ENCODE measurements at regions not wholly inside any gene's neighbourhood (a gene's known extent, or its start where the extent isn't known, plus 50 kb on each side); places are given as distances from the start of the nearest gene placed in this dataset.

DNA sequence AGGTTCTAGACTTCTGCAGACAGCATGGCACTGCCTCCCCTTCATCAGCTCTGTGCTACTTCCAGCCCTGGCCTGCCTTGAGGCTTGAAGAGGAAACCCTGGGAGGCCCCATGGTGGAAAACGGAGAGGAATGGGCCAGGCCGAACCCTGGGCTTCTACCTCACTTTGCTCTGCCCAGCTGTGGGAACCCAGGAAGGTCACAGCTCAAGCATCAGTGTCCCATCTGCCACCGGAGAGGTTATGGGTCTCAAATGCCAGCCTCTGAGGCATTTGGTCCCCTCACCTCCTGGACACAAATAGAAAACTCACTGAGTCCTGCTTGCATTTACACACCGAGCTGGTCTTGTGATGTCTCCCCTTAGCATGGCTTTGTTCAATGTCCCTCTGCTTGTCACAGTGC, 80.1 kb upstream of the ALDH1B1 start:
- no peak for DNase-seq

- peak; percentile 56 for DNase-seq
Observed at GRCh38 chr9:38311382-38312270, 80.9 kb upstream of the ALDH1B1 start.

DNA sequence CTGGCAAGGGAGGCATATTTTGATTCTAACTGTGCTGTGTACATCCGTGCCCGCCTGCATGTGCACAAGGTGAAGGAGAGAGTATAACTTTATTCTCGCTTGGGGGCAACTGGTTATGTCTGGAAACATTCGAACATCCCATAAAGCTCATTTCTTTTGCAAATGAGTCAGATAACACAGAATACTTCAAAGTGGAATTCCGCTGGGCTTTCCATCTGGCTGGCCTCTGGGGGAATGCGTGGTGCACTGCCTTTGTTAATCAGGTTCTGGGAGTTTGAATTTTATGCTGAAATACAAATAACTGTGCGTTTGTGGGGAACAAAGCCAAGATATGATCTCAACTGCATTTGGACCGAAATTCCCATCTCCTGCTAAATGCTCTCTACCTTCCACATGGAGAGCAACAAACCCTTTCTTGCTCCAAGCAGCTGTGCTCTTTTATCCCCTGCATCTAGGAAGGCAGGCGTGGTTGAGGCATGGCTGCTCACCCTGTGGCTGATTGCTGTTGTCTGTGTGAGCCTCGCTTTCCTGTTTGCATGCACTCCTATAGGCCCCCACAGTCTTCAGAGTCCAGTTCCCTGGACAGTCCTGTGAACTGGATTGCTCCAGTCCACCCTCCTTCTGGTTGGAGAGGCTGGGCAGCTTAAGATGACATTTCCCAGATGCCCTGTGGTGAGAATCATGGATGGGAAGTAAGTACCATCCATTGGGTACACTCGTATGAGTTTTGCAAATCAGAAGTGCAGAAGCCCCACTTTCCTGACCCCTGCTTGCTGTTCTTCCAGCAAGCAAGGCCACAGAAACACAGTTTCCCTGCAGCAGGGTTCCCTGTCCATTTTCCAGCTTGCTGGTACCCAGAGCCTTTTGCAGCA, 82.9 kb upstream of the ALDH1B1 start:
- no peak for DNase-seq

DNA sequence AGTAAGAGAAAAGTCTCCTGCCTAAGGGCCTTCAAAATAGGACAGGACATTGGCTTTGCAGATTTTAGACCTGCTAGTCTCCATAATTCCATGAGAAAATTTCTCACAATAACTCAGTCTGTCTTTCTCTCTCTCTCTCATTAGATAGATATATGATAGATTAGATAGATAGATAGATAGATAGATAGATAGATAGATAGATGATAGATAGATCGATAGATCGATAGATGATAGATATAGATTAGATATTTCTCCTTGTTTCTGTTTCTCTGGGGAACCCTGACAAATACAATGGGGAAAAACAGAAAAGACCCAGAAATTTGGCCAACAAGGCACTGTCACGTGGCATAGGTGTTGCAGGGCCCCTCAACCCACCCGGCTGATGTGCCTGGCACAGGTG, 84.4 kb upstream of the ALDH1B1 start:
- DNase-seq, result no peak

DNA sequence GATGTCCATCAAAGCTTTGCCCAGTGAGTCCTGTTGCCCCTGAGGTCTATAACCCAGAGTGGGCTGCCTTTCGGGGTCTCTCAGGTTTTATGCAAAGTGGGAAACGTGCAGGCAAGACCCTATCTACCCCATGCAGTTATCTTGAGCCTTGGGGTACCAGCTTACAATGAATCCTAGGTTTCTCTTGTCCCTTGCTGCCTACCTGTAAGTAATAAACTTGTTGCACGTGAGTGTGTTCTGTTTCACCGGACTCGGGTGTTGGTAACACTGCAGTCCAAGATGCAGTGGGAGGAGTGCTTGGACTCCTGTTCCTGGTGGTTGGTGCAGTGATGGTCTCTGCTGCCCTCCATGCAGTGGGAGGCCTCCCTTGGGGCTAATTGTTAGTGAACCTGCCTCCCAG, 85.6 kb upstream of the ALDH1B1 start:
- no peak for DNase-seq

GRCh38 chr9:38305582-38305981, 86.9 kb upstream of the ALDH1B1 start:
- no peak for DNase-seq

DNA sequence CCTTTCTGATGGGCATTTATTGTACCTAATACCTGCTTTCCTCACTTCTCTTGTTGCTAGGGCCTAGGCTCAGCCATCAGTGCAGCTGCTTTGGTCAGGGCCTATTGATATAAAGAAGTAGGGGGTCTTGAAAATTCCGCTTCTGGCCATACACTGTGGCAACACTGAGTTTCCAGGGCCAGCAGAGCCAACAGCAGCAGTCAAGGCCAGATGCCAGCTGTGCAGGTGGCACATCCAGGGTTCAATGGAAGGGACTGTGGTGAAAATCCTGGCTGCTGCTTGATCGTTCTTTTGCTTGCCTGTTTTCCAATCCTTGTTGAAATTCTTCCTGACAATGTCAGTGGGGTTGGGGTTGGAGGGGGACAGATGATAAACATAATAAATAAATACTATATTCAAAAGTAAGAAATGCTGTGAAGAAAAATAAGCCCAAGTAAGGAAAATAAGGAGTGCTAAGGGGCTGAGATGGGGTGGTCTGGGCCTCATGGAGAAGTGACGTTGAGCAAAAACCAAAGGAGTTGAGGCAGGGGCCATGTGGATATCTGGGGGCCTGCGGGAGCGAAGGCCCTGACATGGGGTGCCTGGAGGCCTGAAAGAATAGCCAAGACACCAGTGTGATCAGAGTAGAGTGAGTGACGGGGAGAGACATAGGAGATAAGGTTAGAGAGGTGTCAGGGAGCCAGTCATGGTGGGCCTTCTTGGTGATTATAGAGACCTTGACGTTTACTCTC, 91.0 kb upstream of the ALDH1B1 start:
- no peak for DNase-seq

DNA sequence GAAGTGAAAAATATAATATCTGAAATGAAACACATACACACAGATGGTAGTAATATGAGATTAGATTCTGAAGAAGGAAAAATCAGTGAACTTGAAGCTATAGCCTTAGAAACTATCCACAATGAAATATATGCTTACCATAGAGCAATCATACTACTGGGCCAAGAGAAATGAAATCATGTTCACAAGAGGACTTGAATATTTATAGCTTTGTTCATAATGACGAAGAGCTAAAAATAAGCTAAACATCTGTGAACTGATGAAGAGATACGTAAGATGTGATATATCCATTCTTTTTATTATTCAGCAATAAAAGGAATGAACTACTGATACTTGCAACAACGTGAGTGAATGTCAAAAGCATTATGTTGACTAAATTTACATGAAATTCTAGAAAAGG, 92.6 kb upstream of the ALDH1B1 start:
- no peak for DNase-seq

DNA sequence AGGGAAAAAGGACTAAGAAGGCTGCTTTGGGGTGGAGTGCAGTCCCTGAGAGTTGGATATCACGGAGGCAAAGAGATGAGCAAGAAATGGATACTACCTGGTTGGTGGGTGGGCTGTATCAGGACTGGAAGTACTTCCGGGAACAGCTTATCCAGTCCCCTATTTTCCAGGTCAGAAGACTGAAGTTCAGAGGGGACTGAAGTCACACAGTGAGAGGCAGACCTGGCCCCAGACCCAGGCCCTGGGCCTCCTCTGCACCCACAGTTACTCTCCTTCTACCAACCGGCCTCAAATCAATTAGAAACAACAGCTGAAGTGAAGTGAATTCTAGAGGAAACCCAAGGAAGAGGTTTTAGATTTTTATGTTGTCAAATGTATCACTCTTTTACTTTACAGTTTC, 93.6 kb upstream of the ALDH1B1 start:
- no peak for DNase-seq

GRCh38 chr9:38298503-38298902, 94.0 kb upstream of the ALDH1B1 start:
- DNase-seq, result no peak

DNA sequence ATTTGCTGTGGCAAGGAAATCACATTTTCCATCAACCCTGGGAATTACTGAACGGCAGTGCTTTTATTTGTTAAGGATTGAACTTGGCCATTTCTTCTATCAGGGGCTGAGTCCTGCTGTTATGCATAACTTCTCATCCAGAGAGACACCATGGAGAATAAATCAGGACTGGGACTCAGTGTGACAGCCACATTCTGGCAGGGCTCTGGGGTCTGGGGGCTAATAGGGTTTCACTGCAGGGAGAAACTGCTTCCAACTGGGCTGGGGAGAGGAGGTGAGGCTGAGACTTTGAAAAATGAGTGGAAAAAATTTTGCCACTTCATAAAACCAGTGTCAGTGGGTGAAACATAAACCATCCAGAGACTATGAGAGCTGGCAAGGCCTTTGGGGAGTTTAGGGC, 95.7 kb upstream of the ALDH1B1 start:
- DNase-seq, result no peak

- no peak for DNase-seq
Observed at GRCh38 chr9:38295764-38296163, 96.7 kb upstream of the ALDH1B1 start.

- no peak for DNase-seq
Observed at GRCh38 chr9:38294220-38294960, 98.1 kb upstream of the ALDH1B1 start.

DNA sequence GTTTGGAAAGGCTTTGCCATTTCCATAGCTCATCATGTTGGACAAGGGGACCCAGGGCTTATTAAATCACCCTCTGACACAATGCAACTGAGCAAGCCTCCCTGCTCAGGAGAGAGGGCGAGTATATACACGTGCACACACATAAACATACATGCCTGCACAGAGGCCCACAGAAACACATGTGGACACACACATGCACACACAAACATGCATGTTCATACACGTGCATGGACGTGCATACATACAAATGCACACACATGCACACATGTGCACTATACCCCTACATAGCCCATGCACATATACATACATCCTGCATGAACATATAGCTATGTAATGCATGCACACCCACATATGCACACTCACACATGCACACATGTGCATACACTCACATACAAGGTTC, 99.5 kb upstream of the ALDH1B1 start:
- no peak for DNase-seq

DNA sequence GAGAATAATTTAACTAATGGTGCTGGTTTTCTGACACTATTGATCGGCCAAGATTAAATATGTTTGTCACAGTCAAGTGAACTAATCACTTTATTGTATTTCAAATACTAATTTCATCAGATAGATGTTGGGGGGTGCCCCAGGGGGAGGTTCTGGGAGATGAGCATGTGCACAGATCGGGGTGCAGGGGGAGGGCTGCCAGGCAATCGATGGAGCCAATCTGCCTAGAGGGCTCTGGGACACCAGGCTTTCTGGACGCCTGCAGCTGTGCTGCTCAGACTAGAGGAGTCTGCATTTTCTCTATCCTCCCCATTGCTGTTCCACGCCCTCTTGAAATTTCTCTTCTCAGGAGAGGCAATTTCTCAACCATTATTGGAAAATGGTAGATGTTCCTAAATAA, 100.0 kb upstream of the ALDH1B1 start:
- no peak for DNase-seq

GRCh38 chr9:38289866-38290245, 102.6 kb upstream of the ALDH1B1 start:
- no peak for DNase-seq

DNA sequence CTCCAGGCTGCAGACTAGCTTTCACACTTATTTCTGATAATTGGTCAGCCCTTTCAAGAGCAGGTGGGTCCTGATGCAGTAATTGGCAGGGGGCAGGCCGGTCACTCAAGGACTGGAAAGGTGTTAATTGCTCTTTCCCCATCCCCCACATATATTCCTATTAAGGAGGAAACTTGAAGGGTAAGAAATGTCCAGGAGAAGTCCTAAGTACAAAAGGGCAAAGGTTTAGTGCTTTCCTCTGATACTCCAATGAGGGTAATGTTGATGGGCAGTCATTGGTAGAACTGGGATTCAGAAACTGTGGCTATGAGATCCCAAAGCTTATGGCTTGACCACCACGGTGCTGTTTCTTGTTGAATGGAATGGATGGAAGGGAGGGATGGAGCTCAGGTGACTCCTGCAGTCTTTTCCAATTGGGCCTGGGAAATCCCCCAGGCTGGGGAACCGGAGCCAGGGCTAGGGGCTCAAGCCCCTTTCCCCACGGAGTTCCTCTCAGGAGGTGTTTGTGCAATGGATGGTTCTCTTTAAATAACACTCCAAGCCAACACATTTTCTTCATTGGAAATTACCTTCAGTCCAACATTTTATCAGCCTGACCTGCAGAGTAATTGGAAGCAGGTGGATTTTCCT, 103.2 kb upstream of the ALDH1B1 start:
- no peak for DNase-seq

GRCh38 chr9:38288502-38288901, 104.0 kb upstream of the ALDH1B1 start:
- DNase-seq, result no peak

DNA sequence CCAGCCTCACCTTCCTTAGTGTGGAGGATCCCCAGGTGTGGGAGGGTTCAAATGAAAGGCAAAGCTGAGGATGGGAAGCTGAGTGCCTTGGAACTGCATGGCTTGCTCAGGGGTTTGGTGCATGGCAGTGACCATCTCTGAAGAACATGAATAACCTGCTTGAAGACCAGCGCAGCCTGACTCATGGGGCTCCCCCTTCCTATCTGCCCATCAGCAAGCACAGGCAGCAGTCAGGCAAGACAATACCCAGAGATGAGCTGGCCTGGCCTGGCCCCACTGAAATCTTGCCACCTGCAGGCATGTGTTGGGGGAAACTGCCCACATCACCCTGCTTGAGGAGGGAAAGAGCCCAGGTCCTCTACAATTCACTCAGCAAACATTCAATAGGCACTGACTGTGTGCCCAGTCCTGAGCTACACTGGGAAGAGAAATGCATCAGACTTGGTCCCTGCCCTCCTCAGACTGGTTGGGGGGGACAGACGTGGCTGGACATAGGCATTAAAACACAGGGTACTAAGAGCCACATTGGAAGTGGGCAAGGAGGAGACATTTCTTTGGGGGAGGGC, 105.0 kb upstream of the ALDH1B1 start:
- DNase-seq, result no peak

GRCh38 chr9:38286766-38287165, 105.7 kb upstream of the ALDH1B1 start:
- no peak for DNase-seq

DNA sequence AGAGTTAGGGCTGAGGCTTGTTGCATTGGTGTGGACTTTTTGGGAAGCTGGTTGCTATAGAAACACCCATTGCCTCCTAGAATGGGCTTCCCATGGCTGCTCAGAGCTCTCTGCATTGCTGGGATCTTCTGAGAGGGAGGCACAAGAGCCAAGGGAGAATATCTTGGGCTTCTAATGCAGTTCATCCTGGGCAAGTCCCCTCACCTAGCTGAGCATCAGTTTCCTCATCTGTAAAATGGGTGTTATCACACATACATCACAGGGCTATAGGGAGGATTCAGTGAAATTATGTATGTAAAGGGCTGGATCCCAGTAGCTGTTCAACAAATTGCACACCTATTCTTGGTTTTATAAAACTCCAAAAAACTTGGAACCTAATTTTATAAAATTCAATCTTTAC, 106.1 kb upstream of the ALDH1B1 start:
- DNase-seq, result no peak

- no peak for DNase-seq
Observed at GRCh38 chr9:38285236-38285635, 107.3 kb upstream of the ALDH1B1 start.

Data from right forelimb (tissue), 1 donor.